ENCODE measurements at regions not wholly inside any gene's neighbourhood (a gene's known extent, or its start where the extent isn't known, plus 50 kb on each side); places are given as distances from the start of the nearest gene placed in this dataset.

GRCh38 chr5:111013011-111013410 lies 58.5 kb upstream of the TSLP start:
- DNase-seq, result no peak

- DNase-seq, result no peak
Measured at GRCh38 chr5:111016801-111017200, 54.7 kb upstream of the TSLP start.

GRCh38 chr5:111017731-111018130 lies 53.8 kb upstream of the TSLP start:
- DNase-seq, result no peak
